OCI-LY1 (cell line): ENCODE measurements at regions not wholly inside any gene's neighbourhood (a gene's known extent, or its start where the extent isn't known, plus 50 kb on each side); places are given as distances from the start of the nearest gene placed in this dataset.

Experiments used
- CTCF ChIP-seq: fragments of 200-600 bp; sonication (generic), shearing (Covaris generic); IDR thresholded peaks from 2 replicates; pipeline ENCODE4 v1.5.1; 2017; ENCODE audit warnings: mild to moderate bottlenecking, antibody characterized with exemption, low read length, moderate library complexity, mixed read lengths
- EZH2 ChIP-seq: fragments of 200-600 bp; sonication (generic), shearing (Covaris generic); IDR thresholded peaks from 2 replicates; pipeline ENCODE4 v1.8.0; 2017; ENCODE audit warnings: borderline replicate concordance, mixed run types, mild to moderate bottlenecking, antibody characterized with exemption, low read length, moderate library complexity, mixed read lengths

- TF ChIP-seq CTCF (no peak), EZH2 (no peak)
These were observed 615.1 kb upstream of the SALL3 start for GRCh38 chr18:78364388-78364960.
